Nephron (organoid): ENCODE measurements at regions not wholly inside any gene's neighbourhood (a gene's known extent, or its start where the extent isn't known, plus 50 kb on each side); places are given as distances from the start of the nearest gene placed in this dataset.

Experiments used
- H3K27ac Mint-ChIP-seq, 3 experiments: 2 replicates each; pipeline ENCODE4 v1.8.0; 2020; ENCODE audit warnings: mixed read lengths in 3 of 3, mild to moderate bottlenecking in 2 of 3, moderate library complexity in 1 of 3
- H3K27me3 Mint-ChIP-seq: 2 replicates; pipeline ENCODE4 v1.8.0; 2021; ENCODE audit warnings: low read depth, mild to moderate bottlenecking, moderate library complexity, mixed read lengths
- H3K36me3 Mint-ChIP-seq: 2 replicates; pipeline ENCODE4 v1.8.0; 2020; ENCODE audit warnings: low read depth, mixed read lengths
- H3K4me1 Mint-ChIP-seq: 2 replicates; pipeline ENCODE4 v1.8.0; 2020; ENCODE audit warnings: mixed read lengths
- H3K4me3 Mint-ChIP-seq, 3 experiments: 2 replicates each; pipeline ENCODE4 v1.8.0; 2020; ENCODE audit warnings: mild to moderate bottlenecking in 3 of 3, mixed read lengths in 3 of 3, moderate library complexity in 2 of 3
- H3K9me3 Mint-ChIP-seq: 2 replicates; pipeline ENCODE4 v1.8.0; 2020; ENCODE audit warnings: mixed read lengths
- CTCF ChIP-seq, 3 experiments: fragments of 200-600 bp; sonication (generic); IDR thresholded peaks; one replicate each; pipeline ENCODE4 v1.5.0; 2021; ENCODE audit warnings: antibody characterized with exemption in 3 of 3; ENCODE audit not compliant: unreplicated experiment in 3 of 3

GRCh38 chr14:86050072-86050683 is 520.2 kb downstream of the FLRT2 start:
- Mint-ChIP-seq H3K27me3 (peaks cover 3% of the 10 kb centered on the region), H3K4me1 (no peaks in the 10 kb centered on the region), H3K9me3 (peaks cover 21% of the 10 kb centered on the region), H3K4me3 (no peak overlapping the region), H3K36me3 (no peaks in the 10 kb centered on the region), H3K27ac (peak overlapping the region; percentile 41 to 75 (median 44))
- no peak for TF ChIP-seq CTCF (IDR thresholded peaks at IDR 0.05; ENCODE audit: unreplicated experiment in 3 of 3)

GRCh38 chr14:86039176-86039575 is 509.2 kb downstream of the FLRT2 start:
- H3K4me1 Mint-ChIP-seq = peaks cover 11% of the 10 kb centered on the region
- no peaks in the 10 kb centered on the region for H3K36me3 Mint-ChIP-seq
- no peaks in the 10 kb centered on the region for H3K27me3 Mint-ChIP-seq
- peaks cover 12% of the 10 kb centered on the region for H3K9me3 Mint-ChIP-seq
- H3K4me3 Mint-ChIP-seq = no peak overlapping the region
- no peak for TF ChIP-seq CTCF (IDR thresholded peaks at IDR 0.05; ENCODE audit: unreplicated experiment in 3 of 3)
- H3K27ac Mint-ChIP-seq = peak overlapping the region; percentile 71 to 90 (median 86)

- no peaks in the 10 kb centered on the region for H3K36me3 Mint-ChIP-seq
- peaks cover 11% of the 10 kb centered on the region for H3K4me1 Mint-ChIP-seq
- no peaks in the 10 kb centered on the region for H3K27me3 Mint-ChIP-seq
- TF ChIP-seq CTCF (IDR thresholded peaks at IDR 0.05; ENCODE audit: unreplicated experiment in 3 of 3) = peak; percentile 61 to 62 (median 61)
- H3K27ac Mint-ChIP-seq = peak overlapping the region; percentile 71 to 90 (median 86)
- H3K9me3 Mint-ChIP-seq = peaks cover 7% of the 10 kb centered on the region
- peak overlapping the region in 1 of 3 experiments; percentile 0 for H3K4me3 Mint-ChIP-seq
Observed at GRCh38 chr14:86038387-86039042, 508.6 kb downstream of the FLRT2 start.

GRCh38 chr14:86035882-86036281 is 505.9 kb downstream of the FLRT2 start:
- Mint-ChIP-seq H3K4me3 (no peak overlapping the region), H3K36me3 (no peaks in the 10 kb centered on the region), H3K4me1 (peaks cover 11% of the 10 kb centered on the region), H3K27ac (no peak overlapping the region), H3K9me3 (no peaks in the 10 kb centered on the region), H3K27me3 (no peaks in the 10 kb centered on the region)
- peak in 2 of 3 experiments; percentile 11 to 30 for TF ChIP-seq CTCF (IDR thresholded peaks at IDR 0.05; ENCODE audit: unreplicated experiment in 3 of 3)

DNA sequence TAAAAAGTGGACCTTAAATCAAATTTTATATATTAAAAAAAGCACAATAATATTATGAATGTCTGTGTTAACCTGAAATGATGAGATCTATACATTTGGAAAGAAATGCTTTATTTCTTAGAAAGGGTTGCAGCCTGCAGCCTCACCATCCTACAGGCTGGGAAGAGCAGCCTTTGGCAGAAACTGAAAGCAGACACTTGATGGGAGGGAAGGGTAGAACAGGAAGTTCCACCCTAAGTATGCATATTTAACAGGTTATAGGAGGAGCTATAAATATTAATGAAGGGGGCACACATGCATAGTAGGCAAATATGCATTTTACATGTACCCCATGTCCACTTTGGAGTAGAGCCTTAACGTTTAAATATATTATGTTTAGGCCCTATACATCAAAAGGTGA is 498.0 kb downstream of the FLRT2 start:
- TF ChIP-seq CTCF (IDR thresholded peaks at IDR 0.05; ENCODE audit: unreplicated experiment in 3 of 3) = no peak
- Mint-ChIP-seq H3K27me3 (no peaks in the 10 kb centered on the region), H3K9me3 (peaks cover 24% of the 10 kb centered on the region), H3K27ac (no peak overlapping the region), H3K4me3 (no peak overlapping the region), H3K36me3 (peaks cover 7% of the 10 kb centered on the region), H3K4me1 (no peaks in the 10 kb centered on the region)

GRCh38 chr14:86027144-86027543 is 497.2 kb downstream of the FLRT2 start:
- Mint-ChIP-seq H3K4me3 (no peak overlapping the region), H3K9me3 (peaks cover 24% of the 10 kb centered on the region), H3K27ac (no peak overlapping the region), H3K4me1 (peaks cover 3% of the 10 kb centered on the region), H3K36me3 (peaks cover 7% of the 10 kb centered on the region), H3K27me3 (no peaks in the 10 kb centered on the region)
- TF ChIP-seq CTCF (IDR thresholded peaks at IDR 0.05; ENCODE audit: unreplicated experiment in 3 of 3) = no peak
